HG02981 (cell line): ENCODE measurements at regions not wholly inside any gene's neighbourhood (a gene's known extent, or its start where the extent isn't known, plus 50 kb on each side); places are given as distances from the start of the nearest gene placed in this dataset.
"Not testable (repeated sequence)": the region's sequence is repeated elsewhere in the genome, so short reads cannot be mapped to it uniquely, and the experiment has no call there.

Experiments
- ATAC-seq: cut with Tn5 transposase; IDR thresholded peaks from one replicate; pipeline ENCODE4 v1.9.1; 2021; ENCODE audit warnings: mild to moderate bottlenecking, moderate library complexity; ENCODE audit not compliant: unreplicated experiment

- no peak for ATAC-seq
These were observed 114.1 kb downstream of the RAB38 start for GRCh38 chr11:88061111-88061510.

DNA sequence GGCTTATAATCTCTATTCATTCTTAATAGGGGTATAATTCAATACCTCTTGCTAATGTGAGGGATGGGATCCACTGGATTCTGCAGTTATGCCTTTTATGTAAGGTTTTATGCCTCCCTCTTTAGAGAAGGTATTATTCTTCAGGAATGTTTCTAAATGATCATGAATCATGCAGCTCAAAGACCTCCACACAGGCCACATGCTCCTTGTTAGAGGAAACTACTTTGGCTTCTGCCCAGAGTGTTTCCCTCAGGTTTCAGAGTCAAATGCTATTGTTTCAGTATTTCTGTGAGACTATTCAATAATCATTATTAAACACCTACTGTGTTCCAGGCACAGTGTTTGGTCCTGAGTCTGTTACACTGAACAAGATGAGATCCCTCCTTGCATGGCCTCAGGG is 115.9 kb downstream of the RAB38 start:
- no peak for ATAC-seq

DNA sequence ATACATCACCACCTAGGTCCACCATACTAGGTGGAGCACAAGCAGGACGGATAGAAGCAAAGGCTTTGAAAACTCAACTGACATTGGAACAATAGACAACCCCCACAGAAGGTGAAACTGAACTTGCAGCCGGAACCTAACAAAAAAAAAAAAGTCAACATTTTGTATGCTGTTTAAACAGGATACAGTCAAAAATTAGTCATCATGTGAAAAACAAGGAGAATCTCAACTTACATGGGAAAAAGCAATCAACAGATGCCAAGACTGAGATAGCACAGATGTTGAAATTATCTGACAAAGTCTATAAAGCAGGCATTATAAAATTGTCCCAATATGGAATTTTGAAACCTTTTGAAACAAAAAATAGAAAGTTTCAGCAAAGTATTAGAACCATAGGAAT is 123.8 kb downstream of the RAB38 start:
- no peak for ATAC-seq

DNA sequence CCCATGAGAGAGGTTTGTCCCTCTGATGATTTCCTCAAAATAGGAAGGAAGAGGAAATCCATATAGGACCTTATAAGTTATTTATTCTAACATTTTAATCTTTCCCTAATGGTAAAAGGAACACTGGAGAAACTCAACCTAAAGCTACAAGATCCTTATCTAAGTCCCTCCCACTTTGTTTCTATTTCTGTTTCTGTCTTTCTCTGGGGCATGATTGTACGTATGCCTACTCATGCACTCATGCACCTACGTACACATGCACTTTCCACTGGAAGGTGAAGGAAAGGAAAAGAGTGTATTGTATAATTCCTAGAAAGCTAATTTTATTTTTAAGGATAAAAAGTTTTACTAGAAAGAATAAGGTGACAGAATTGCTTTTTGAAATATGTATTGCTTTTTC is 125.0 kb downstream of the RAB38 start:
- no peak for ATAC-seq

DNA sequence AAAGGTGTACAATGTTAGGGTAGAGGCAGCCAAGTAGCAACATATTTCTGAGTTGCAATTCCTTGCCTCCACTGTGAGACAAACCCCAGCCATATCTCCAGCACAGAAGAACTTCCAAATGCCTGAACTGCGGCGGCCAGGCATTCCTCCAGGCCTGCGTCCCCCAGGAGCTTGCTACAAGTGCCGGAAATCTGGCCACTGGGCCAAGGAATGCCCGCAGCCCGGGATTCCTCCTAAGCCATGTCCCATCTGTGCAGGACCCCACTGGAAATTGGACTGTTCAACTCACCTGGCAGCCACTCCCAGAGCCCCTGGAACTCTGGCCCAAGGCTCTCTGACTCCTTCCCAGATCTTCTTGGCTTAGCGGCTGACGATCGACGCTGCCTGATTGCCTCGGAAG is 130.0 kb downstream of the RAB38 start:
- not testable (repeated sequence) for ATAC-seq

DNA sequence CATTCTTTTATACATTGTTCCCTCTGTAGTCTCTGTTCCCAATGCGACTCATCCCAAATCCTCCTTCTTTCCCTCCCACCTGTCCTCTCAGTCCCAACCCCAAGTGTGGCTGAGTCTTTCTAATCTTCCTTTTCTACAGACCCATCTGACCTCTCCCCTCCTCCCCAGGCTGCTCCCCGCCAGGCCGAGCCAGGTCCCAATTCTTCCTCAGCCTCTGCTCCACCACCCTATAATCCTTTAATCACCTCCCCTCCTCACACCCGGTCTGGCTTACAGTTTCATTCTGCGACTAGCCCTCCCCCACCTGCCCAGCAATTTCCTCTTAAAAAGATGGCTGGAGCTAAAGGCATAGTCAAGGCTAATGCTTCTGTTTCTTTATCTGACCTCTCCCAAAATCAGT is 130.6 kb downstream of the RAB38 start:
- not testable (repeated sequence) for ATAC-seq

DNA sequence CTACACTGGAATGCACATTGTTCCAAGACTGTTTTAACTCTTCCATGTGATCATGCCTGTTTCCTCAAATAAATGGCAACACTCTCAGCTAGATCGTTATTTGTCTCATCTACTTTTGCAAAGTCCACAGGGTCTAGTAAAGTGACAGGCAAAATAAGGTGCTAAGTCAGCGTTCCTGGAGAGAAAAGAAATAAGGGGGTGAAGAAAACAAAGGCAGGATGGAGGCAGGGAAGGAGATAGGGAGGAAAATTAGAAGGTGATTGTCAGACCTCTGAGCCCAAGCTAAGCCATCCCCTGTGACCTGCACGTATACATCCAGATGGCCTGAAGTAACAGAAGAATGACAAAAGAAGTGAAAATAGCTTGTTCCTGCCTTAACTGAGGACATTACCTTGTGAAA is 132.1 kb downstream of the RAB38 start:
- ATAC-seq = no peak

DNA sequence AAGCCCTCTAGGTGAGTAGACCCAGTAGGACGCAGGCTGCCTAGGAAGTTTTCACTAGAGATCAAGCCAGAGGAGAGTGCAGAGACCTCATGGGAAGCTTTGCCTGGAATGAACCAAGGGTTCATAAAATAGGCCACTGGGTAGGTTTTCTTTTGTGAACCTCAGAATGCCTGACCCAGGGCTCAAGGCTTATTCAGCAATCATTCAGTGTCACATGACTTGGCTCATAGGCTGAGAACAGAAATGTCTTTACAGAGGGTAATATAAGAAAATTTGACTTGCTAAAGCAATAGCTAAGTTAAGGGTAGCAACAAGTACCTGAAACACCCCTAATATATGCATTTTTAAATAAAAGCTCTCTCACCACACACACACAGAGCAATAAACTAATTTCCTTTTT is 132.6 kb downstream of the RAB38 start:
- no peak for ATAC-seq

GRCh38 chr11:88042238-88042637 is 133.0 kb downstream of the RAB38 start:
- no peak for ATAC-seq

- no peak for ATAC-seq
These were observed 133.6 kb downstream of the RAB38 start for GRCh38 chr11:88041679-88042078.

- no peak for ATAC-seq
These were observed 135.1 kb downstream of the RAB38 start for GRCh38 chr11:88040148-88040496.

- ATAC-seq = no peak
These were observed 135.6 kb downstream of the RAB38 start for GRCh38 chr11:88039476-88040147.

- ATAC-seq = no peak
These were observed 137.2 kb downstream of the RAB38 start for GRCh38 chr11:88038063-88038462.

DNA sequence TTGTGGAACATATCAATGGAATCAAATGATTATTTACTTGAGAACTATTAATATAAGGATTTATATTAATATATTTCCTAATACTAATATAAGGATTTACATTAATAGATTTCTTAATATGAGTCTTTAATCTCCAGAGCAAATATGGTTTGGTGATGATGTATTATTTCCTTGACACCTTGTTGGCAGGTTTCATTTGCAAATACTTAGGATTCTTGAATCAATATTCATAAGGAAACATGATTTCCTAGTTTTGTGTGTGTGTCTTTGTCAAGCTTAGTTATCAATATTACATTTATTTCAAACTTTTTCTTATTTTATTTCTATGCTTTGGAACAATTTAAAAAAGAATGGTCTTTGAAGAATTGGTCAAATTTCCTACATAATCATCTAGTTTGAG is 138.5 kb downstream of the RAB38 start:
- no peak for ATAC-seq

DNA sequence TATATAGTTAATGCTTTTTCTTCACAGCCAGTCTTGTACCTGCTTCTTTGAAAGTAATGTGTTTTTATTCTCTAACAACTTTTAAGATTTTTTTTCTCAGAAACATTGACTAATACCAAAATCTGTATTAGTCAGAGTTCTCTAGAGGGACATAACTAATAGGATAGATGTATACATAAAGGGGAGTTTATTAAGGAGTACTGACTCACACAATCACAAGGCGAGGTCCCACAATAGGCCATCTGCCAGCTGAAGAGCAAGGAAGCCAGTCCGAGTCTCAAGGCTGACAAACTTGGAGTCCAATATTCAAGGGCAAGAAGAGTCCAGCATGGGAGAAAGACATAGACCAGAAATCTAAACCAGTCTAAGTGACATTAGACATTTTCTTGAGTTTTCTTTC is 140.0 kb downstream of the RAB38 start:
- ATAC-seq = no peak

DNA sequence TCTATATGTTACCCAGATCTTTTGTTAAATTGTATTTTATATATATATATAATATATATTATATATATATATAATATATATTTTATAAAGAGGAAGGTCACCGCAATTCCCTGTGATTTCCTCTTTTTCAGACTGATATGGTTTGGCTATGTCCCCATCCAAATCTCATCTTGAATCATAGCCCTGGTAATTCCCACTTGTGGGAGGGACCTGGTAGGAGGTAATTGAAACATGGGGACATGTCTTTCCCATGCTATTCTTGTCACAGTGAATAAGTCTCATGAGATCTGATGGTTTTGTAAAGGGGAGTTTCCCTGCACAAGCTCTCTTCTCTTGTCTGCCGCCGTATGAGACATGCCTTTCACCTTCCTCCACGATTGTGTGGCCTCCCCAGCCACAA is 157.6 kb downstream of the RAB38 start:
- ATAC-seq = no peak

- peak; percentile 93 for ATAC-seq
These were observed 158.7 kb downstream of the RAB38 start for GRCh38 chr11:88016392-88017170.

GRCh38 chr11:88015170-88015569 is 160.1 kb downstream of the RAB38 start:
- no peak for ATAC-seq

DNA sequence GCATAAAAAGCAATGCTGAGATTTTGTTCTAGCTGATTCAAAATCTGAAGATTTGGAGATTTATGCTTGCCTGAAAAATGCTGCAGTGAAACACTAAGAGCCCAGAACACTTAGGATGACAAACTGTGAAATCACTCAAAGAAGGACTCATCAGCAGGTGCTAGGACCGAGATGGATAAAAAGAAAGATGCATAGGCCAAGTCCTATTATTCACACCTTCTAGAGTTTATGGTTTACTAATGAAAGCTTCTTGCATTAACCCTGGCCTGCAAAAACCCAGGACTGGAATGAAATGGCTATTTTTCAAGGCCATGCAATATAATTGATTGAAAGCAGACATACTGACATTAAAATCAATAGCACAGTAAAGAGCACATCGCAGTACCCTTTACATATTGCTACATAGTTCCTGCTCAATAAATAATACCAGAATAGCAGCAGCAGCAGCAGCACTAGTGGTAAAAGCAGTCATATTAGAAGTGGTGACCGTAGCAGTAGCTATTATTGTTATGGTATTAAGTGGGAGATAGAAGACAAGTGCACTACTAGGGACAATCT is 161.7 kb downstream of the RAB38 start:
- no peak for ATAC-seq

- no peak for ATAC-seq
These were observed 162.8 kb downstream of the RAB38 start for GRCh38 chr11:88012456-88012855.

DNA sequence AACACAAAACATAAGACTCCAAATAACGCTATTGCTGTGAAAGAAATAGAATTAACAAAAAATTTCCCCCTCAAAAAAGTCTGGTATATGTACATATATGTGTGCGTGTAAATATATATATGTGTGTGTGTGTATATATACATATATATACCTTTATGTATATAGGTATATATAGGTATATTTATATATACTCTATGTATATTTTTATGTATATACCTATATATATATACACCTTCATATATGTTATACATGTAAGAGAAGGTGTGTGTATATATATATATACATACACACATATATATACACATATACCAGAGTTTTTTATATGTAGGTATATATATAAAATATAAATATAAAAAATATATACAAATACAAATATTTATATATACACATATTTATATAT is 199.2 kb downstream of the RAB38 start:
- no peak for ATAC-seq

- ATAC-seq = no peak
These were observed 200.4 kb downstream of the RAB38 start for GRCh38 chr11:87974797-87975196.
